Breast epithelium (tissue), 3 donors: ENCODE measurements at regions not wholly inside any gene's neighbourhood (a gene's known extent, or its start where the extent isn't known, plus 50 kb on each side); places are given as distances from the start of the nearest gene placed in this dataset.

ENCODE experiments used
- CTCF ChIP-seq, 3 donors: fragments of 450-650 bp; IDR thresholded peaks; one replicate each; pipeline ENCODE4 v1.5.1; 2016 to 2017; ENCODE audit warnings: antibody characterized with exemption in 3 of 3, mild to moderate bottlenecking in 3 of 3, moderate library complexity in 3 of 3
- POLR2A ChIP-seq: fragments of 450-650 bp; IDR thresholded peaks from one replicate; pipeline ENCODE4 v1.6.1; 2016; ENCODE audit warnings: antibody characterized with exemption, mild to moderate bottlenecking, moderate library complexity
- POLR2AphosphoS5 ChIP-seq, 3 donors: sonication (generic); formaldehyde crosslinking; IDR thresholded peaks; one replicate each; pipeline ENCODE4 v1.6.1; 2017; ENCODE audit warnings: antibody characterized with exemption in 3 of 3

GRCh38 chr5:164256351-164256750 is 750.9 kb downstream of the MAT2B start:
- TF ChIP-seq CTCF (IDR thresholded peaks at IDR 0.05): no peak
- no peak for TF ChIP-seq POLR2A
- TF ChIP-seq POLR2AphosphoS5 (IDR thresholded peaks at IDR 0.05): no peak
